ENCODE measurements at regions not wholly inside any gene's neighbourhood (a gene's known extent, or its start where the extent isn't known, plus 50 kb on each side); places are given as distances from the start of the nearest gene placed in this dataset.

GRCh38 chr19:5265260-5265659 lies 75.4 kb downstream of the PTPRS start:
- Histone ChIP-seq H3K4me3 (no peak overlapping the region), H3K27ac (no peak overlapping the region), H3K36me3 (peaks cover 0 to 27% (median 0%) of the 10 kb centered on the region in 3 donors), H3K4me1 (no peaks in the 10 kb centered on the region), H3K9me3 (no peaks in the 10 kb centered on the region), H3K27me3 (no peaks in the 10 kb centered on the region)
- ATAC-seq (no peak), FAIRE-seq (no peak), DNase-seq (peak in 1 of 6 donors; percentile 13)
- WGBS, 2 donors, result 85 to 92% methylated on average over 9 of the region's 9 CpGs
- intact Hi-C loops (cut with DNase I), result no loop called here
- TF ChIP-seq, protein P1, sequence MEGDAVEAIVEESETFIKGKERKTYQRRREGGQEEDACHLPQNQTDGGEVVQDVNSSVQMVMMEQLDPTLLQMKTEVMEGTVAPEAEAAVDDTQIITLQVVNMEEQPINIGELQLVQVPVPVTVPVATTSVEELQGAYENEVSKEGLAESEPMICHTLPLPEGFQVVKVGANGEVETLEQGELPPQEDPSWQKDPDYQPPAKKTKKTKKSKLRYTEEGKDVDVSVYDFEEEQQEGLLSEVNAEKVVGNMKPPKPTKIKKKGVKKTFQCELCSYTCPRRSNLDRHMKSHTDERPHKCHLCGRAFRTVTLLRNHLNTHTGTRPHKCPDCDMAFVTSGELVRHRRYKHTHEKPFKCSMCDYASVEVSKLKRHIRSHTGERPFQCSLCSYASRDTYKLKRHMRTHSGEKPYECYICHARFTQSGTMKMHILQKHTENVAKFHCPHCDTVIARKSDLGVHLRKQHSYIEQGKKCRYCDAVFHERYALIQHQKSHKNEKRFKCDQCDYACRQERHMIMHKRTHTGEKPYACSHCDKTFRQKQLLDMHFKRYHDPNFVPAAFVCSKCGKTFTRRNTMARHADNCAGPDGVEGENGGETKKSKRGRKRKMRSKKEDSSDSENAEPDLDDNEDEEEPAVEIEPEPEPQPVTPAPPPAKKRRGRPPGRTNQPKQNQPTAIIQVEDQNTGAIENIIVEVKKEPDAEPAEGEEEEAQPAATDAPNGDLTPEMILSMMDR (IDR thresholded peaks at IDR 0.05), result no peak

DNA sequence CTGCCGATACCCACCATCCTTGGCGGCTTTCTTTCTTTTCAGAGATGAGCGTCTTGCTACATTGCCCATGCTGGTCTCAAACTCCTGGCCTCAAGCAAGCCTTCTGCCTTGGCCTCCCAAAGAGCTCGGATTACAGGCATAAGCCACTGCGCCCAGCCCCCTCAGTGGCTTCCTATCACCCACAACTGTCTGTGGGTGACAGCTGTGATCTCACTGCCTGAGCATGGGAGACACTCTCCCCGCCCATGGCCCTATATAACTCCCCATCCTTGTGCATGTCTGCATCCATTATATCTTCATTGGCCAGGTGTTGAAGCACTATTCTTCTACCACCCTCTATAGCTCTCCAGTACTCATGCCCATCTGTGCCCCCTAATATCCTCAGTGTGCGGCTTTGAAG lies 76.2 kb downstream of the PTPRS start:
- DNase-seq (peak in 1 of 6 donors; percentile 20), ATAC-seq (no peak), FAIRE-seq (no peak)
- no peaks in the 10 kb centered on the region for H3K4me1 ChIP-seq
- H3K27me3 ChIP-seq, result no peaks in the 10 kb centered on the region
- no peak overlapping the region for H3K27ac ChIP-seq
- intact Hi-C loops (cut with DNase I), result no loop called here
- no peaks in the 10 kb centered on the region for H3K9me3 ChIP-seq
- TF ChIP-seq, protein P1 (IDR thresholded peaks at IDR 0.05), result no peak
- peaks cover 0 to 27% (median 0%) of the 10 kb centered on the region in 3 donors for H3K36me3 ChIP-seq
- H3K4me3 ChIP-seq, result no peak overlapping the region
- 94 to 96% methylated on average over 7 of the region's 7 CpGs for WGBS, 2 donors

DNA sequence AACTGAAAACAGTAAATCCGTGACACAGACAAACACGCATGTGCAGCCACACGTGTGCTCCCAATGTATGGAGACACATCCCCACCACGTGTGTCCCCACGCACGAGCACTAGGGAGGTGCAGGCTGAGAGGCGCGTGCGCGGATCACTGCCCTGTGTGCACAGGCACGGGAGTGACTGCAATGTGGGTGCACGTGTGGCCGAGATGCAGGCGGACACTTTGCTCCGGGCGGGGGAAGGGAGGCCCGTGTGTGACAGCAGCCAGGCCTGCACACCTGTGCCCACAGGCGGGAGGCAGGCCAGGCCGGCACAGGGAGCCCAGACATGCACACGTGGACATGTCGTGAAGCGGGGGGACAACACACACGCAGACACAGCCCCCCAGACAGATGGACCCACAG lies 77.0 kb downstream of the PTPRS start:
- no peak for FAIRE-seq
- intact Hi-C loops (cut with DNase I), result no loop called here

DNA sequence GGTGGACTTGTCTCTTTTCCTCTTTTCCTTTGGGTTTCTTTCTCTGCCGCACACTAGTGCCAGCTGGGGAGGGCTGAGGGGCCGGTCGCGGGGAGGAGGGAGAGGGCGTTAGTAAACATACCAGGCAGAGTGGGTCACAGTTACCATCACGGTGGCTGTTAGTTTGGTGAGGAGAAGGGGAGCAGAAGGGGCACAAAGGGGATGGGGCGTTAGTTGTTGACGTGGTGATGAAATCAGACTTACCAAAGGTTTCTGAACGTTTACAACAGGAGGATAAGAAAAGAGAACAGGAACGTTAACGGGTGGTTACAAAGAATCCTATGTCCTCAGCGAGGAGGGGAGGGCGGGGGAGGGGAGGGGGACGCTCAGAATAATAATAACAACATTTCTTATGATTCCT lies 77.9 kb downstream of the PTPRS start:
- no peak for FAIRE-seq
- Histone ChIP-seq H3K4me1 (no peaks in the 10 kb centered on the region), H3K27ac (no peak overlapping the region), H3K36me3 (peaks cover 0 to 28% (median 0%) of the 10 kb centered on the region in 3 donors), H3K4me3 (no peak overlapping the region), H3K27me3 (no peaks in the 10 kb centered on the region), H3K9me3 (no peaks in the 10 kb centered on the region)
- 84% methylated on average over 14 of the region's 14 CpGs for WGBS, 2 donors
- TF ChIP-seq, protein P1 (IDR thresholded peaks at IDR 0.05), result no peak
- no peak for ATAC-seq
- intact Hi-C loops (cut with DNase I), result no loop called here
- peak in 1 of 6 donors; percentile 16 for DNase-seq

More for the DNA sequence above, 77.0 kb downstream of the PTPRS start:
- DNase-seq, result peak in 1 of 6 donors; percentile 60
- Histone ChIP-seq H3K36me3 (peaks cover 0 to 27% (median 0%) of the 10 kb centered on the region in 3 donors), H3K27ac (no peak overlapping the region), H3K4me3 (no peak overlapping the region), H3K9me3 (no peaks in the 10 kb centered on the region), H3K4me1 (no peaks in the 10 kb centered on the region), H3K27me3 (no peaks in the 10 kb centered on the region)
- ATAC-seq, result no peak
- WGBS, 2 donors, result 90 to 92% methylated on average over 20 to 23 of the region's 23 CpGs
- TF ChIP-seq, protein P1 (IDR thresholded peaks at IDR 0.05), result no peak

DNA sequence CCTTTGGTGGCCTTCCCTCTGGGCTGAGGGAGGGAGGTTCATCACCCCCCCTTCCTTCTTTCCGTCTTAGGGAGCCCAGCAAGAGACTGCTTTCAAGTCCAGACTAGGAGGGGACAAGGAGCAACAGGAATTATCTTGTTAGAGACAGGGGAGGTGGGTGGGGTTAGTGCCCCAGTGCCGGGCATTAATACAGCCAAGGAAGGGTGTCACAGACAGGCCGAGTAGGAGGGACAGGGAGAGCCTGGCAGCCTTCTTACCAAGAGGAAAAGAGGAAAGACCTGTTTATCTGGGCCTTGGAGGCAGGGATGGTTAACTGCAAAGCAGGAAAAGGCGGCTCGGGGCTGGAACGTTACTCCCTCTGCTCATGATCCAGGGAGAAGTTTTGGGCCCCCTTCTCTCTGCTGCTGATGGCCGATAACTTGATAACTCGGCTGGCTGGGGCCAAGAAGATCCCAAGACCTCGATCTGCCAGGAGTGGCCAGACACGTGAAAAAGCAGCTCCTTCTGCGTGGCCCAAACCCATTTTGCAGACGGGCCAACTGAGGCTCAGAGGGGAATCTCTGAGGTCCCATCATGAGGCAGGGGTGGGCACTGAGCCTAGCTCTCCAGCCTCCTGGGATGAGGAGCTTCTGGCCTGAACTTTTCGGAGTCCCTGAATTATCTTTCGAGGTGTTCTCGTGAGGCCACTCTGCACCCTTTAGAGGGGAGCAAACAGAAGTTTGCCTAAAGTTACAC lies 79.3 kb downstream of the PTPRS start:
- H3K4me1 ChIP-seq, result no peaks in the 10 kb centered on the region
- intact Hi-C loops (cut with DNase I), result no loop called here
- DNase-seq (peak in 1 of 6 donors; percentile 22), ATAC-seq (peak in 1 of 4 donors; percentile 39), FAIRE-seq (no peak)
- H3K9me3 ChIP-seq, result no peaks in the 10 kb centered on the region
- no peak overlapping the region for H3K27ac ChIP-seq
- 84 to 85% methylated on average over 14 of the region's 15 CpGs for whole genome bisulfite sequencing, 2 donors
- no peak overlapping the region for H3K4me3 ChIP-seq
- no peaks in the 10 kb centered on the region for H3K27me3 ChIP-seq
- TF ChIP-seq, protein P1 (IDR thresholded peaks at IDR 0.05), result no peak
- peaks cover 0 to 41% (median 0%) of the 10 kb centered on the region in 3 donors for H3K36me3 ChIP-seq
